RWPE2 (cell line): ENCODE measurements at regions not wholly inside any gene's neighbourhood (a gene's known extent, or its start where the extent isn't known, plus 50 kb on each side); places are given as distances from the start of the nearest gene placed in this dataset.
"Not testable (repeated sequence)": the region's sequence is repeated elsewhere in the genome, so short reads cannot be mapped to it uniquely, and the experiment has no call there.

Source experiments
- ATAC-seq: fragments of 200-7000 bp; cut with Tn5 transposase; 3 replicates; pipeline ENCODE4 v1.9.1; 2021; ENCODE audit warnings: low read depth
- DNase-seq: peaks from one replicate; pipeline ENCODE4 v3.0.0-alpha.2; 2020; ENCODE audit warnings: low spot score
- H3K27ac ChIP-seq: fragments of 450-650 bp; 2 replicates; pipeline ENCODE4 v1.5.1; 2017; ENCODE audit warnings: mild to moderate bottlenecking; ENCODE audit not compliant: poor library complexity, severe bottlenecking
- H3K27me3 ChIP-seq: fragments of 250-450 bp; sonication (Bioruptor Pico); 2 replicates; pipeline ENCODE4 v1.5.1; 2021; ENCODE audit warnings: mild to moderate bottlenecking, moderate library complexity; ENCODE audit not compliant: insufficient read depth, poor library complexity, severe bottlenecking
- H3K36me3 ChIP-seq: fragments of 250-450 bp; sonication (Bioruptor Pico); 2 replicates; pipeline ENCODE4 v1.5.1; 2020; ENCODE audit warnings: low read depth, mild to moderate bottlenecking, moderate library complexity
- H3K4me1 ChIP-seq: fragments of 250-450 bp; sonication (Bioruptor Pico); 2 replicates; pipeline ENCODE4 v1.5.1; 2021; ENCODE audit warnings: mild to moderate bottlenecking, moderate library complexity; ENCODE audit not compliant: insufficient read depth, poor library complexity, severe bottlenecking
- H3K4me3 ChIP-seq: fragments of 250-450 bp; sonication (Bioruptor Pico); 2 replicates; pipeline ENCODE4 v1.5.1; 2021; ENCODE audit warnings: mild to moderate bottlenecking, moderate library complexity; ENCODE audit not compliant: severe bottlenecking
- H3K9me3 ChIP-seq: fragments of 250-450 bp; sonication (Bioruptor Pico); 2 replicates; pipeline ENCODE4 v1.5.1; 2021; ENCODE audit warnings: mild to moderate bottlenecking, moderate library complexity; ENCODE audit not compliant: severe bottlenecking
- TF ChIP-seq, protein P1 (sequence below): fragments of 450-650 bp; IDR thresholded peaks from one replicate; pipeline ENCODE4 v1.5.1; 2017; ENCODE audit warnings: mild to moderate bottlenecking, moderate library complexity; ENCODE audit not compliant: poor library complexity, severe bottlenecking

DNA sequence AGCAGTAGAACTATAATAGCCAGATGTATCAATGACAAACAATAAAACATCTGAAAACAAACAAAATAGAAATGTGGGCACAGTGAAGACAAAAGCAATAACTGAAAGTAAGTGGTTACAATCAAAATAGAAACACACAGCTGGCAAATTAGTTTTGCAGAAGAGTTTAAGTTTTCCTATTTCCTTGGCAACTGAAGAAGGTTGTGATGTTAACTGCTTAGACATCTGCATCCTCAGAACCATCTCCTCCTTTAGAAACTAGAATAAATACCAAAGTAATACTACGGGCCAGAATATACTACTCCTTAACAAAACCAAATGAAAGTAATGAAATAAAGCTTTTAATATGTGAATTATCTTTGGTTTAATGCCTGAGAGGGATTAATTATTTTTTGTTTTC lies 605.5 kb downstream of the LTN1 start:
- DNase-seq (no peak), ATAC-seq (no peak)
- TF ChIP-seq, protein P1, sequence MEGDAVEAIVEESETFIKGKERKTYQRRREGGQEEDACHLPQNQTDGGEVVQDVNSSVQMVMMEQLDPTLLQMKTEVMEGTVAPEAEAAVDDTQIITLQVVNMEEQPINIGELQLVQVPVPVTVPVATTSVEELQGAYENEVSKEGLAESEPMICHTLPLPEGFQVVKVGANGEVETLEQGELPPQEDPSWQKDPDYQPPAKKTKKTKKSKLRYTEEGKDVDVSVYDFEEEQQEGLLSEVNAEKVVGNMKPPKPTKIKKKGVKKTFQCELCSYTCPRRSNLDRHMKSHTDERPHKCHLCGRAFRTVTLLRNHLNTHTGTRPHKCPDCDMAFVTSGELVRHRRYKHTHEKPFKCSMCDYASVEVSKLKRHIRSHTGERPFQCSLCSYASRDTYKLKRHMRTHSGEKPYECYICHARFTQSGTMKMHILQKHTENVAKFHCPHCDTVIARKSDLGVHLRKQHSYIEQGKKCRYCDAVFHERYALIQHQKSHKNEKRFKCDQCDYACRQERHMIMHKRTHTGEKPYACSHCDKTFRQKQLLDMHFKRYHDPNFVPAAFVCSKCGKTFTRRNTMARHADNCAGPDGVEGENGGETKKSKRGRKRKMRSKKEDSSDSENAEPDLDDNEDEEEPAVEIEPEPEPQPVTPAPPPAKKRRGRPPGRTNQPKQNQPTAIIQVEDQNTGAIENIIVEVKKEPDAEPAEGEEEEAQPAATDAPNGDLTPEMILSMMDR: no peak
- Histone ChIP-seq H3K36me3 (no peaks in the 10 kb centered on the region), H3K9me3 (no peaks in the 10 kb centered on the region), H3K4me3 (no peak overlapping the region), H3K4me1 (no peaks in the 10 kb centered on the region), H3K27me3 (no peaks in the 10 kb centered on the region), H3K27ac (no peak overlapping the region)

DNA sequence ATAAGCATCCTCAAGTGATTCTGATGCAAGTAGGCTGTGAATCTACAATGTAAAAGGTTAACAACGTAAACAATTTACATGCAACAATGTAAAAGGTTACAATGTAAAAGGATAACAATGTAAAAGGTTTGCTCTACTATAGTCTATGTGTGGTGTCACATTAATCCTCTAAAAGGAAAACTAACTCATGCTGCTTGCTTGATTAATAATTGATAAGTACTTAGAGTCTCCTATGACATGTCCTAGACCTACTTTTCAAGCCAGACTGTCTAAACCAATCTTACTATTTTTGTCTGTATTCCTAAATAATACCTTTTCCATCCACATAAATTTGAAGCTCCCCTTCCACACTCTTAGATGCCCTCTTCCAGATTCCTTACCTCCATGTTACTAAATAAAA lies 606.8 kb downstream of the LTN1 start:
- ATAC-seq (no peak), DNase-seq (no peak)
- Histone ChIP-seq H3K4me3 (no peak overlapping the region), H3K36me3 (no peaks in the 10 kb centered on the region), H3K27ac (no peak overlapping the region), H3K9me3 (no peaks in the 10 kb centered on the region), H3K27me3 (no peaks in the 10 kb centered on the region), H3K4me1 (no peaks in the 10 kb centered on the region)
- TF ChIP-seq, protein P1: no peak

DNA sequence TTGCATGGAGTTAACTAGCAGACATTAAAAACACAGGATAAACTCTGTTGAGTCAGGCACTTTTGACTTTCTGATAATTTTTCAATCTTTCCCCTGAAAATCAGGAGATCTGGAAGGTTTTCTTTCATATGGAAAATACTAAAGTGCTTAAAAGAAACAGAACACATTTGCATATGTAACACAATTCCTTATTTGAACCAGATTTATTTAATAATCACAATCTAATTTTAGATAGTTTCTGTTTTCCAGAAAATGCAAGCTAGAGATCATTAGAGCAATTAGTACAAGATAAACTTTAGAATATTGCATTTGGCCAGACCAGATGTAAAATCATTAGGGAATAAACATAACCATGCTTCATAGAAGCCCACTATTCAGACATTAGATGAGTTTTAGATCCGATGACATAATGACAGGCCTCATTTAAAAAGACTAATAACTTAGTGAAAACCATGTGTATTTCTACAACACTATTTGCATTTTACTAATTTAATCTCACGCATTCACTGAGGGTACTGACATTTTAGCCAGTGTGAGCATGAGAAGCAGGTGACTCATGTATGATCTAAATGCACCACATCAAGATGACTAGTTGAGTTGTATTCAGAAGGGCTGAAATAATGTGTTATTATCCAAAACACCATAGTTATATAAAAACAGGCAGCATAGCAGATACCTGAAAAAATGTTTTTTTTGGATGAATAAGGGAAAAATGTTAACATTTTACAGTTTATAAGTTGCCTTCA lies 611.5 kb downstream of the LTN1 start:
- H3K9me3 ChIP-seq, ATAC-seq, H3K4me1 ChIP-seq, H3K4me3 ChIP-seq, H3K27me3 ChIP-seq, DNase-seq, H3K27ac ChIP-seq, H3K36me3 ChIP-seq: not testable (repeated sequence)

DNA sequence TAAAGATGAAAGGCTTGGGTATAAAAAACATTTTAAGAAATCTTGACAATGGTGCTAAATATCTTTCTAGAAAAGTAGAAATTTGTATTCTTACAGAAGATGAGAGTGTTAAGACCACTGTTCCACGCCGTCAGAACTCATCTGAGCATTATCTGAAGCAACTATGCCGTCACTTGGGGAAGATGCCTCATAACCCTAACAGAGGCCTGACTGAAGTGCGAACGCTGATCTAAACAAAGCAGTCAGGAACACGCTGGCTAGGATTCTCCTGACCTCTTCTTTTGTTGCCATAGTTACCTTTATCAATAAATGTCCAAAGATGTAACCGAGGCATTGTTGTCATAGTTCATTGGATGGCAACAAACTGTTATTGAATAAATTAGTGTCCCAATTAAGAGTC lies 612.4 kb downstream of the LTN1 start:
- no peaks in the 10 kb centered on the region for H3K36me3 ChIP-seq
- H3K27me3 ChIP-seq: no peaks in the 10 kb centered on the region
- no peaks in the 10 kb centered on the region for H3K4me1 ChIP-seq
- ATAC-seq (no peak), DNase-seq (no peak)
- no peaks in the 10 kb centered on the region for H3K9me3 ChIP-seq
- H3K27ac ChIP-seq: no peak overlapping the region
- no peak overlapping the region for H3K4me3 ChIP-seq
- TF ChIP-seq, protein P1: no peak

DNA sequence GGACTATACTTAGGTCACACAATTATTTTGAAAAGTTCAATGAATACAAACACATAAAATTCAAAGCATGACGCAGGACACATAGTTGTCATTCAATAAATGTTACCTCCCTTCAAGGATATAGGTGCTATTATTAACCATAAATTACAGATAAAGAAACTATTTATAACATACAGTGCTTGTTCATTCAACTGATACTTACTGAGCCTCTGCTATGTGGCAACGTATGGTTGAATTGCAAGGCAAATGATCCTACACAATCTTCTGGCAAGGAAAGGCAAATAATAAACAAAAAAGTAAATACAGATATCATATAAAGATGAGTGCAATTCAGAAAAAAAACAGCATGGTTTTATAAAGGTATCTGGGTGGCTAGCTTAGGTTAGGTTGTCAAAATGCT lies 614.7 kb downstream of the LTN1 start:
- no peak for ATAC-seq
- DNase-seq: no peak

More for the DNA sequence above, 614.7 kb downstream of the LTN1 start:
- H3K4me3 ChIP-seq: no peak overlapping the region
- TF ChIP-seq, protein P1: no peak
- no peaks in the 10 kb centered on the region for H3K36me3 ChIP-seq
- no peaks in the 10 kb centered on the region for H3K9me3 ChIP-seq
- no peak overlapping the region for H3K27ac ChIP-seq
- H3K27me3 ChIP-seq: no peaks in the 10 kb centered on the region
- no peaks in the 10 kb centered on the region for H3K4me1 ChIP-seq
